ENCODE measurements at regions not wholly inside any gene's neighbourhood (a gene's known extent, or its start where the extent isn't known, plus 50 kb on each side); places are given as distances from the start of the nearest gene placed in this dataset.
"Not testable (repeated sequence)": the region's sequence is repeated elsewhere in the genome, so short reads cannot be mapped to it uniquely, and the experiment has no call there.

- not testable (repeated sequence) for TF ChIP-seq EZH2phosphoT487 (IDR thresholded peaks at IDR 0.05; ENCODE audit: unreplicated experiment); EZH2 (IDR thresholded peaks at IDR 0.05; ENCODE audit: low read depth, unreplicated experiment); POLR2AphosphoS5 (IDR thresholded peaks at IDR 0.05; ENCODE audit: low read depth); JUNB (IDR thresholded peaks at IDR 0.05; ENCODE audit: unreplicated experiment); ZNF331 (CRISPR knock-in tag; IDR thresholded peaks at IDR 0.05; ENCODE audit: low read depth); NANOG (IDR thresholded peaks at IDR 0.05; ENCODE audit: borderline replicate concordance); CREB1 (CRISPR knock-in tag; IDR thresholded peaks at IDR 0.05; ENCODE audit: low read depth); STAT1 (IDR thresholded peaks at IDR 0.05; ENCODE audit: unreplicated experiment); ZNF114 (CRISPR knock-in tag; IDR thresholded peaks at IDR 0.05)
- TF ChIP-seq, protein P1, sequence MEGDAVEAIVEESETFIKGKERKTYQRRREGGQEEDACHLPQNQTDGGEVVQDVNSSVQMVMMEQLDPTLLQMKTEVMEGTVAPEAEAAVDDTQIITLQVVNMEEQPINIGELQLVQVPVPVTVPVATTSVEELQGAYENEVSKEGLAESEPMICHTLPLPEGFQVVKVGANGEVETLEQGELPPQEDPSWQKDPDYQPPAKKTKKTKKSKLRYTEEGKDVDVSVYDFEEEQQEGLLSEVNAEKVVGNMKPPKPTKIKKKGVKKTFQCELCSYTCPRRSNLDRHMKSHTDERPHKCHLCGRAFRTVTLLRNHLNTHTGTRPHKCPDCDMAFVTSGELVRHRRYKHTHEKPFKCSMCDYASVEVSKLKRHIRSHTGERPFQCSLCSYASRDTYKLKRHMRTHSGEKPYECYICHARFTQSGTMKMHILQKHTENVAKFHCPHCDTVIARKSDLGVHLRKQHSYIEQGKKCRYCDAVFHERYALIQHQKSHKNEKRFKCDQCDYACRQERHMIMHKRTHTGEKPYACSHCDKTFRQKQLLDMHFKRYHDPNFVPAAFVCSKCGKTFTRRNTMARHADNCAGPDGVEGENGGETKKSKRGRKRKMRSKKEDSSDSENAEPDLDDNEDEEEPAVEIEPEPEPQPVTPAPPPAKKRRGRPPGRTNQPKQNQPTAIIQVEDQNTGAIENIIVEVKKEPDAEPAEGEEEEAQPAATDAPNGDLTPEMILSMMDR (conservative IDR thresholded peaks at IDR 0.05; ENCODE audit: low read depth in 2 of 2), result not testable (repeated sequence)
- TF ChIP-seq, protein P2, sequence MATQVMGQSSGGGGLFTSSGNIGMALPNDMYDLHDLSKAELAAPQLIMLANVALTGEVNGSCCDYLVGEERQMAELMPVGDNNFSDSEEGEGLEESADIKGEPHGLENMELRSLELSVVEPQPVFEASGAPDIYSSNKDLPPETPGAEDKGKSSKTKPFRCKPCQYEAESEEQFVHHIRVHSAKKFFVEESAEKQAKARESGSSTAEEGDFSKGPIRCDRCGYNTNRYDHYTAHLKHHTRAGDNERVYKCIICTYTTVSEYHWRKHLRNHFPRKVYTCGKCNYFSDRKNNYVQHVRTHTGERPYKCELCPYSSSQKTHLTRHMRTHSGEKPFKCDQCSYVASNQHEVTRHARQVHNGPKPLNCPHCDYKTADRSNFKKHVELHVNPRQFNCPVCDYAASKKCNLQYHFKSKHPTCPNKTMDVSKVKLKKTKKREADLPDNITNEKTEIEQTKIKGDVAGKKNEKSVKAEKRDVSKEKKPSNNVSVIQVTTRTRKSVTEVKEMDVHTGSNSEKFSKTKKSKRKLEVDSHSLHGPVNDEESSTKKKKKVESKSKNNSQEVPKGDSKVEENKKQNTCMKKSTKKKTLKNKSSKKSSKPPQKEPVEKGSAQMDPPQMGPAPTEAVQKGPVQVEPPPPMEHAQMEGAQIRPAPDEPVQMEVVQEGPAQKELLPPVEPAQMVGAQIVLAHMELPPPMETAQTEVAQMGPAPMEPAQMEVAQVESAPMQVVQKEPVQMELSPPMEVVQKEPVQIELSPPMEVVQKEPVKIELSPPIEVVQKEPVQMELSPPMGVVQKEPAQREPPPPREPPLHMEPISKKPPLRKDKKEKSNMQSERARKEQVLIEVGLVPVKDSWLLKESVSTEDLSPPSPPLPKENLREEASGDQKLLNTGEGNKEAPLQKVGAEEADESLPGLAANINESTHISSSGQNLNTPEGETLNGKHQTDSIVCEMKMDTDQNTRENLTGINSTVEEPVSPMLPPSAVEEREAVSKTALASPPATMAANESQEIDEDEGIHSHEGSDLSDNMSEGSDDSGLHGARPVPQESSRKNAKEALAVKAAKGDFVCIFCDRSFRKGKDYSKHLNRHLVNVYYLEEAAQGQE (IDR thresholded peaks at IDR 0.05; ENCODE audit: unreplicated experiment), result not testable (repeated sequence)
- TF ChIP-seq, protein P3, sequence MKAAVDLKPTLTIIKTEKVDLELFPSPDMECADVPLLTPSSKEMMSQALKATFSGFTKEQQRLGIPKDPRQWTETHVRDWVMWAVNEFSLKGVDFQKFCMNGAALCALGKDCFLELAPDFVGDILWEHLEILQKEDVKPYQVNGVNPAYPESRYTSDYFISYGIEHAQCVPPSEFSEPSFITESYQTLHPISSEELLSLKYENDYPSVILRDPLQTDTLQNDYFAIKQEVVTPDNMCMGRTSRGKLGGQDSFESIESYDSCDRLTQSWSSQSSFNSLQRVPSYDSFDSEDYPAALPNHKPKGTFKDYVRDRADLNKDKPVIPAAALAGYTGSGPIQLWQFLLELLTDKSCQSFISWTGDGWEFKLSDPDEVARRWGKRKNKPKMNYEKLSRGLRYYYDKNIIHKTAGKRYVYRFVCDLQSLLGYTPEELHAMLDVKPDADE (IDR thresholded peaks at IDR 0.05), result not testable (repeated sequence)
Observed at GRCh38 chr21:17676930-17677329, 64.2 kb upstream of the BTG3 start.
